Liver (tissue), 8 donors: ENCODE measurements at regions not wholly inside any gene's neighbourhood (a gene's known extent, or its start where the extent isn't known, plus 50 kb on each side); places are given as distances from the start of the nearest gene placed in this dataset.

ENCODE experiments used
- DNase-seq: peaks from one replicate; pipeline ENCODE4 v3.0.0-alpha.2; 2017; ENCODE audit warnings: low spot score
- H3K27ac ChIP-seq, 2 donors: one replicate each; pipeline ENCODE4 v1.7.0; 2013; ENCODE audit warnings: inconsistent platforms in 2 of 2, low read length in 2 of 2, control low read depth in 1 of 2, low read depth in 1 of 2, mild to moderate bottlenecking in 1 of 2
- H3K27me3 ChIP-seq, 4 donors: one replicate each; pipeline versions ENCODE4 v1.6.1 to v1.7.0; 2013; ENCODE audit warnings: low read length in 3 of 4, inconsistent platforms in 1 of 4, mild to moderate bottlenecking in 1 of 4, moderate library complexity in 1 of 4; ENCODE audit not compliant: control insufficient read depth in 4 of 4, insufficient read depth in 4 of 4
- H3K36me3 ChIP-seq, 4 donors: one replicate each; pipeline versions ENCODE4 v1.6.1 to v1.7.0; 2013; ENCODE audit warnings: low read length in 3 of 4, mild to moderate bottlenecking in 3 of 4, low read depth in 1 of 4, moderate library complexity in 1 of 4; ENCODE audit not compliant: control insufficient read depth in 4 of 4, insufficient read depth in 3 of 4
- H3K4me1 ChIP-seq, 4 donors: one replicate each; pipeline versions ENCODE4 v1.6.1 to v1.7.0; 2013; ENCODE audit warnings: low read length in 3 of 4, mild to moderate bottlenecking in 3 of 4, moderate library complexity in 1 of 4; ENCODE audit not compliant: control insufficient read depth in 4 of 4, insufficient read depth in 4 of 4
- H3K4me3 ChIP-seq, 3 donors: one replicate each; pipeline versions ENCODE4 v1.6.1 to v1.7.0; 2013; ENCODE audit warnings: low read length in 3 of 3, control low read depth in 1 of 3, low read depth in 1 of 3, mild to moderate bottlenecking in 1 of 3
- H3K9ac ChIP-seq, 2 donors: one replicate each; pipeline ENCODE4 v1.7.0; 2013; ENCODE audit warnings: low read length in 2 of 2, mild to moderate bottlenecking in 2 of 2, moderate library complexity in 2 of 2, control low read depth in 1 of 2, low read depth in 1 of 2
- H3K9me3 ChIP-seq, 4 donors: one replicate each; pipeline versions ENCODE4 v1.6.1 to v1.7.0; 2013; ENCODE audit warnings: low read length in 3 of 4; ENCODE audit not compliant: control insufficient read depth in 4 of 4
- EGR1 ChIP-seq, 2 donors: IDR thresholded peaks; 2 replicates each; pipeline ENCODE4 v1.6.1; 2016 to 2018; ENCODE audit warnings: antibody characterized with exemption in 2 of 2, low read depth in 2 of 2
- FOXA1 ChIP-seq: IDR thresholded peaks from 2 replicates; pipeline ENCODE4 v1.6.1; 2016; ENCODE audit warnings: antibody characterized with exemption
- FOXA2 ChIP-seq: IDR thresholded peaks from 2 replicates; pipeline ENCODE4 v1.6.1; 2016; ENCODE audit warnings: antibody characterized with exemption
- HNF4A ChIP-seq, 2 donors: conservative IDR thresholded peaks; 2 replicates each; pipeline ENCODE4 v1.6.1; 2016; ENCODE audit warnings: antibody characterized with exemption in 2 of 2, mild to moderate bottlenecking in 2 of 2
- JUND ChIP-seq, 2 donors: IDR thresholded peaks; 2 replicates each; pipeline ENCODE4 v1.6.1; 2016; ENCODE audit warnings: antibody characterized with exemption in 2 of 2
- NR2F2 ChIP-seq: IDR thresholded peaks from 2 replicates; pipeline ENCODE4 v1.6.1; 2016; ENCODE audit warnings: antibody characterized with exemption
- RAD21 ChIP-seq, 2 donors: IDR thresholded peaks; 2 replicates each; pipeline ENCODE4 v1.6.1; 2016; ENCODE audit warnings: antibody characterized with exemption in 2 of 2, mild to moderate bottlenecking in 2 of 2
- RXRA ChIP-seq, 2 donors: IDR thresholded peaks; 2 replicates each; pipeline ENCODE4 v1.6.1; 2017 to 2018; ENCODE audit warnings: antibody characterized with exemption in 2 of 2, mild to moderate bottlenecking in 1 of 2
- SP1 ChIP-seq: IDR thresholded peaks from 2 replicates; pipeline ENCODE4 v1.6.1; 2018; ENCODE audit warnings: antibody characterized with exemption, mild to moderate bottlenecking
- TAF1 ChIP-seq: conservative IDR thresholded peaks from 2 replicates; pipeline ENCODE4 v1.6.1; 2016; ENCODE audit warnings: antibody characterized with exemption, mild to moderate bottlenecking
- WGBS: extraction: QIAGEN DNeasy Blood & Tissue Kit; methylation state at CpG from one replicate; pipeline ENCODE4 v1.1.7; 2013; 5-methylcytosine and 5-hydroxymethylcytosine counted together
- TF ChIP-seq, protein P1 (sequence below): fragments of 150-350 bp; IDR thresholded peaks from 2 replicates; pipeline ENCODE4 v1.5.1; 2017; ENCODE audit warnings: improper control_type of control experiment, low read depth, low read length; ENCODE audit not compliant: missing input control
- TF ChIP-seq, protein P2 (sequence below): IDR thresholded peaks from 2 replicates; pipeline ENCODE4 v1.6.1; 2016; ENCODE audit warnings: antibody characterized with exemption
- TF ChIP-seq, protein P3 (sequence below): IDR thresholded peaks from 2 replicates; pipeline ENCODE4 v1.6.1; 2016; ENCODE audit warnings: antibody characterized with exemption, mild to moderate bottlenecking
- TF ChIP-seq, protein P4 (sequence below): IDR thresholded peaks from 2 replicates; pipeline ENCODE4 v1.6.1; 2016; ENCODE audit warnings: antibody characterized with exemption
- donor health status: healthy.
- donor health status: healthy.
- donor health status: healthy.
- donor health status: healthy.
- donor health status: healthy.

DNA sequence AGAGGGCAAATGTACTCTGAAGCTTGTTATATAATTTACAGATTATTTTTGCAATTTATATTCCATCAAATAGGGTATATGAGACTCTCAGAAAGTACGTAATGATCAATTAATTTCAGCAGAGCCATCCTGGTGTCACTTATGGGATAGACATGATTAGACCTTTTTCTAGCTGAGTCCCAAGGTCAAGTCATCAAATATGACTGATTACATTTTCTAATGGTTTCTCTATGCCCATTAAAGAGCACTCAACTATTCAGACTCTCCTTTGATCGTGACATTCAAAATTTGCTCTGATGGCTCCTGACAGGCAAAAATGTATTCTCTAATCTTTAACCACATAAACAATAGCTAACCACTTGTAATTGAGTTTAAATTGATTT is 469.2 kb downstream of the COG6 start (continued):
- TF ChIP-seq, protein P1, sequence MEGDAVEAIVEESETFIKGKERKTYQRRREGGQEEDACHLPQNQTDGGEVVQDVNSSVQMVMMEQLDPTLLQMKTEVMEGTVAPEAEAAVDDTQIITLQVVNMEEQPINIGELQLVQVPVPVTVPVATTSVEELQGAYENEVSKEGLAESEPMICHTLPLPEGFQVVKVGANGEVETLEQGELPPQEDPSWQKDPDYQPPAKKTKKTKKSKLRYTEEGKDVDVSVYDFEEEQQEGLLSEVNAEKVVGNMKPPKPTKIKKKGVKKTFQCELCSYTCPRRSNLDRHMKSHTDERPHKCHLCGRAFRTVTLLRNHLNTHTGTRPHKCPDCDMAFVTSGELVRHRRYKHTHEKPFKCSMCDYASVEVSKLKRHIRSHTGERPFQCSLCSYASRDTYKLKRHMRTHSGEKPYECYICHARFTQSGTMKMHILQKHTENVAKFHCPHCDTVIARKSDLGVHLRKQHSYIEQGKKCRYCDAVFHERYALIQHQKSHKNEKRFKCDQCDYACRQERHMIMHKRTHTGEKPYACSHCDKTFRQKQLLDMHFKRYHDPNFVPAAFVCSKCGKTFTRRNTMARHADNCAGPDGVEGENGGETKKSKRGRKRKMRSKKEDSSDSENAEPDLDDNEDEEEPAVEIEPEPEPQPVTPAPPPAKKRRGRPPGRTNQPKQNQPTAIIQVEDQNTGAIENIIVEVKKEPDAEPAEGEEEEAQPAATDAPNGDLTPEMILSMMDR = no peak
- TF ChIP-seq RXRA (IDR thresholded peaks at IDR 0.05) = no peak
- TF ChIP-seq HNF4A (conservative IDR thresholded peaks at IDR 0.05) = no peak
- TF ChIP-seq, protein P2, sequence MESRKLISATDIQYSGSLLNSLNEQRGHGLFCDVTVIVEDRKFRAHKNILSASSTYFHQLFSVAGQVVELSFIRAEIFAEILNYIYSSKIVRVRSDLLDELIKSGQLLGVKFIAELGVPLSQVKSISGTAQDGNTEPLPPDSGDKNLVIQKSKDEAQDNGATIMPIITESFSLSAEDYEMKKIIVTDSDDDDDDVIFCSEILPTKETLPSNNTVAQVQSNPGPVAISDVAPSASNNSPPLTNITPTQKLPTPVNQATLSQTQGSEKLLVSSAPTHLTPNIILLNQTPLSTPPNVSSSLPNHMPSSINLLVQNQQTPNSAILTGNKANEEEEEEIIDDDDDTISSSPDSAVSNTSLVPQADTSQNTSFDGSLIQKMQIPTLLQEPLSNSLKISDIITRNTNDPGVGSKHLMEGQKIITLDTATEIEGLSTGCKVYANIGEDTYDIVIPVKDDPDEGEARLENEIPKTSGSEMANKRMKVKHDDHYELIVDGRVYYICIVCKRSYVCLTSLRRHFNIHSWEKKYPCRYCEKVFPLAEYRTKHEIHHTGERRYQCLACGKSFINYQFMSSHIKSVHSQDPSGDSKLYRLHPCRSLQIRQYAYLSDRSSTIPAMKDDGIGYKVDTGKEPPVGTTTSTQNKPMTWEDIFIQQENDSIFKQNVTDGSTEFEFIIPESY = no peak

DNA sequence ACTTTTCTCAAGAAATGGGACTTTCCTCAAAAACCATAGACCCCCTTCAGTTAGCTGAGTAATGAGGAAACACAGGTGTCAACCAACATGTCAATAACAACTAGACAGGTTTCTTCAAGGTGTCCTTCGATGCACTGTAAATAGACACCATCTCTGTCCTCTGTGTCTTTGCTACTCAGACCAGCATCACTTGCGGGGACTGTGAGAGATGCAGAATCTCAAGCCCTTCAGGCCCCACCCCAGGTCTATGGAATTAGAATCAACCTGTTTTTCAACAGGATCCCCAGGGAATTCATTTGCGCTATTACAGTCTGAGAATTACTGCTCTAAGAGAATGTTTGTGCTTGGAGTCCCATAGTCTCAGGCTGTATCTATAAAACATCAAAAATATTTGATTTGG is 469.9 kb downstream of the COG6 start:
- H3K27ac ChIP-seq = no peak overlapping the region
- no peak for TF ChIP-seq RXRA (IDR thresholded peaks at IDR 0.05)
- TF ChIP-seq FOXA2 = no peak
- TF ChIP-seq FOXA1 = no peak
- TF ChIP-seq HNF4A (conservative IDR thresholded peaks at IDR 0.05) = no peak
- TF ChIP-seq SP1 = no peak
- TF ChIP-seq, protein P3, sequence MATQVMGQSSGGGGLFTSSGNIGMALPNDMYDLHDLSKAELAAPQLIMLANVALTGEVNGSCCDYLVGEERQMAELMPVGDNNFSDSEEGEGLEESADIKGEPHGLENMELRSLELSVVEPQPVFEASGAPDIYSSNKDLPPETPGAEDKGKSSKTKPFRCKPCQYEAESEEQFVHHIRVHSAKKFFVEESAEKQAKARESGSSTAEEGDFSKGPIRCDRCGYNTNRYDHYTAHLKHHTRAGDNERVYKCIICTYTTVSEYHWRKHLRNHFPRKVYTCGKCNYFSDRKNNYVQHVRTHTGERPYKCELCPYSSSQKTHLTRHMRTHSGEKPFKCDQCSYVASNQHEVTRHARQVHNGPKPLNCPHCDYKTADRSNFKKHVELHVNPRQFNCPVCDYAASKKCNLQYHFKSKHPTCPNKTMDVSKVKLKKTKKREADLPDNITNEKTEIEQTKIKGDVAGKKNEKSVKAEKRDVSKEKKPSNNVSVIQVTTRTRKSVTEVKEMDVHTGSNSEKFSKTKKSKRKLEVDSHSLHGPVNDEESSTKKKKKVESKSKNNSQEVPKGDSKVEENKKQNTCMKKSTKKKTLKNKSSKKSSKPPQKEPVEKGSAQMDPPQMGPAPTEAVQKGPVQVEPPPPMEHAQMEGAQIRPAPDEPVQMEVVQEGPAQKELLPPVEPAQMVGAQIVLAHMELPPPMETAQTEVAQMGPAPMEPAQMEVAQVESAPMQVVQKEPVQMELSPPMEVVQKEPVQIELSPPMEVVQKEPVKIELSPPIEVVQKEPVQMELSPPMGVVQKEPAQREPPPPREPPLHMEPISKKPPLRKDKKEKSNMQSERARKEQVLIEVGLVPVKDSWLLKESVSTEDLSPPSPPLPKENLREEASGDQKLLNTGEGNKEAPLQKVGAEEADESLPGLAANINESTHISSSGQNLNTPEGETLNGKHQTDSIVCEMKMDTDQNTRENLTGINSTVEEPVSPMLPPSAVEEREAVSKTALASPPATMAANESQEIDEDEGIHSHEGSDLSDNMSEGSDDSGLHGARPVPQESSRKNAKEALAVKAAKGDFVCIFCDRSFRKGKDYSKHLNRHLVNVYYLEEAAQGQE = no peak
- no peak for TF ChIP-seq EGR1 (IDR thresholded peaks at IDR 0.05; ENCODE audit: low read depth in 2 of 2)
- TF ChIP-seq NR2F2 = no peak
- TF ChIP-seq JUND (IDR thresholded peaks at IDR 0.05) = no peak
- TF ChIP-seq, protein P4, sequence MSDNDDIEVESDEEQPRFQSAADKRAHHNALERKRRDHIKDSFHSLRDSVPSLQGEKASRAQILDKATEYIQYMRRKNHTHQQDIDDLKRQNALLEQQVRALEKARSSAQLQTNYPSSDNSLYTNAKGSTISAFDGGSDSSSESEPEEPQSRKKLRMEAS = no peak
- TF ChIP-seq RAD21 (IDR thresholded peaks at IDR 0.05) = no peak
- TF ChIP-seq TAF1 = no peak
- WGBS = 97% methylated on average over 3 of the region's 3 CpGs
- H3K36me3 ChIP-seq = no peaks in the 10 kb centered on the region
- no peak overlapping the region for H3K9ac ChIP-seq
- no peaks in the 10 kb centered on the region for H3K4me1 ChIP-seq
- H3K4me3 ChIP-seq = no peak overlapping the region
- H3K27me3 ChIP-seq = no peaks in the 10 kb centered on the region
- no peak for DNase-seq
- H3K9me3 ChIP-seq = no peaks in the 10 kb centered on the region
